Osteoblast (primary cell): ENCODE measurements at regions not wholly inside any gene's neighbourhood (a gene's known extent, or its start where the extent isn't known, plus 50 kb on each side); places are given as distances from the start of the nearest gene placed in this dataset.

Source experiments
- DNase-seq: peaks from one replicate; pipeline ENCODE4 v3.0.0; 2011; ENCODE audit warnings: low spot score, mixed read lengths; ENCODE audit not compliant: insufficient read length; ENCODE audit errors: missing footprints
- H2AFZ ChIP-seq: 2 replicates; pipeline ENCODE4 v1.6.0; 2011; ENCODE audit warnings: mild to moderate bottlenecking, low read length
- H3K27ac ChIP-seq: 2 replicates; pipeline ENCODE4 v1.5.1; 2011; ENCODE audit warnings: mild to moderate bottlenecking, low read depth, low read length, moderate library complexity
- H3K27me3 ChIP-seq: 2 replicates; pipeline ENCODE4 v1.6.0; 2012; ENCODE audit warnings: mild to moderate bottlenecking, control low read depth, inconsistent platforms, low read length, moderate library complexity; ENCODE audit not compliant: insufficient read depth
- H3K36me3 ChIP-seq: 2 replicates; pipeline ENCODE4 v1.5.1; 2011; ENCODE audit warnings: mild to moderate bottlenecking, low read length, control low read depth, moderate library complexity; ENCODE audit not compliant: insufficient read depth
- H3K4me1 ChIP-seq: 2 replicates; pipeline ENCODE4 v1.5.1; 2011; ENCODE audit warnings: mild to moderate bottlenecking, low read length, control low read depth, moderate library complexity; ENCODE audit not compliant: insufficient read depth
- H3K4me2 ChIP-seq: 2 replicates; pipeline ENCODE4 v1.6.0; 2011; ENCODE audit warnings: mild to moderate bottlenecking, low read length; ENCODE audit not compliant: insufficient read depth
- H3K4me3 ChIP-seq: fragments of 200-600 bp; sonication (generic); 3 replicates; pipeline ENCODE4 v1.5.1; 2012; ENCODE audit warnings: mild to moderate bottlenecking, low read length, inconsistent platforms; ENCODE audit not compliant: insufficient read depth
- H3K79me2 ChIP-seq: 2 replicates; pipeline ENCODE4 v1.6.0; 2012; ENCODE audit warnings: mild to moderate bottlenecking, low read length, control low read depth, inconsistent platforms; ENCODE audit not compliant: insufficient read depth
- H3K9me3 ChIP-seq: 2 replicates; pipeline ENCODE4 v1.5.1; 2011; ENCODE audit warnings: low read depth, low read length, control low read depth
- H4K20me1 ChIP-seq: 2 replicates; pipeline ENCODE4 v1.6.0; 2012; ENCODE audit warnings: mild to moderate bottlenecking, low read length, control low read depth; ENCODE audit not compliant: insufficient read depth
- TF ChIP-seq, protein P1 (sequence below): IDR thresholded peaks from 2 replicates; pipeline ENCODE4 v1.5.1; 2011; ENCODE audit warnings: mild to moderate bottlenecking, low read depth, low read length, moderate library complexity; ENCODE audit errors: extremely low read depth

DNA sequence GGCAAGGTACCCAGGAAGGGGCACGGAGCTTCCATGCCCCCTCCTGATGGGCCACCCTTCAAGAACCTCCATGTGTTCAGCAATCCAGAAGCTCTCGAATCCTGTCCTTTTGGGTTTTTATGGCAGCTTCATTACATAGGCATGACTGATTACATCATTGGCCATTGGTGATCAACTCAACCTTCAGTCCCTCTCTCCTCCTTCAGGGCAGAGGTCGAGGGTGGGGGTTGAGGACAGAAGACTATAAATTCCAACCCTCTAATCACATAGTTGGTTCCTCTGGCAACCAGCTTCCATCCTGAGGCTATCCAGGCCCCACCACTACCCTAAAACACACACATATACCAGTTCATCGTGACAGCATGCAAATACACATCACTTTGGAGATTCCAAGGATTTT, 135.7 kb downstream of the ZNF281 start:
- Histone ChIP-seq H3K4me1 (no peaks in the 10 kb centered on the region), H3K36me3 (no peaks in the 10 kb centered on the region), H2AFZ (no peak overlapping the region), H3K27me3 (no peaks in the 10 kb centered on the region), H3K9me3 (no peaks in the 10 kb centered on the region), H3K27ac (no peak overlapping the region), H4K20me1 (no peaks in the 10 kb centered on the region), H3K4me3 (no peak overlapping the region), H3K79me2 (no peaks in the 10 kb centered on the region), H3K4me2 (no peak overlapping the region)
- TF ChIP-seq, protein P1, sequence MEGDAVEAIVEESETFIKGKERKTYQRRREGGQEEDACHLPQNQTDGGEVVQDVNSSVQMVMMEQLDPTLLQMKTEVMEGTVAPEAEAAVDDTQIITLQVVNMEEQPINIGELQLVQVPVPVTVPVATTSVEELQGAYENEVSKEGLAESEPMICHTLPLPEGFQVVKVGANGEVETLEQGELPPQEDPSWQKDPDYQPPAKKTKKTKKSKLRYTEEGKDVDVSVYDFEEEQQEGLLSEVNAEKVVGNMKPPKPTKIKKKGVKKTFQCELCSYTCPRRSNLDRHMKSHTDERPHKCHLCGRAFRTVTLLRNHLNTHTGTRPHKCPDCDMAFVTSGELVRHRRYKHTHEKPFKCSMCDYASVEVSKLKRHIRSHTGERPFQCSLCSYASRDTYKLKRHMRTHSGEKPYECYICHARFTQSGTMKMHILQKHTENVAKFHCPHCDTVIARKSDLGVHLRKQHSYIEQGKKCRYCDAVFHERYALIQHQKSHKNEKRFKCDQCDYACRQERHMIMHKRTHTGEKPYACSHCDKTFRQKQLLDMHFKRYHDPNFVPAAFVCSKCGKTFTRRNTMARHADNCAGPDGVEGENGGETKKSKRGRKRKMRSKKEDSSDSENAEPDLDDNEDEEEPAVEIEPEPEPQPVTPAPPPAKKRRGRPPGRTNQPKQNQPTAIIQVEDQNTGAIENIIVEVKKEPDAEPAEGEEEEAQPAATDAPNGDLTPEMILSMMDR: no peak
- DNase-seq: no peak

DNA sequence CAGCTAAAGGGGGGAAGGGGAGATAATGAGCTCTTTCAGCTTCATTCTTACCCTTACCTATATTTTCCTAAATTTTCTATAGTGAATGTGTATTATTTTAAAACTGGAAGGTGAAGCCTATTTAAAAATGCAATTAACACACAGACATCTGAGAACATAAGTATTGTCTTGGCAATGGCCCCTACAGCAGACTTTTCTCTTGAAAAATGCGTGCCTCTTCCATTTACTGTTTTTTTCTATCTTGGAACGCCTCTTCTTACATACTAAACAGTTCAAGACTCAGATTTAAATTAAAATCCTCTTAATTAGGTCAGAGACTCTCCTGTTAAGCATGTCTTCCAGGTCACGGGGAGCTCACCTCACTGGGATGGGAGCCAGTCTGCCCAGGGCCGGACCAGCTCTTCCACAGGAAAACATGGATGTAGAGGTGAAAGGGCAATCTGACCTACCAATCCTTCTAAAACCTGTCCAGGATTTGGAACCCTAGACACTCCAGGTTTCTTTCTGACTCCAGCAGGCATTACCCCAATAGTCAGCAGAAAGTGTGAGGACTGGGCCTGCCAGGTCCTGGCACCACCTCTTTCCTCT, 137.3 kb downstream of the ZNF281 start:
- Histone ChIP-seq H3K4me3 (no peak overlapping the region), H2AFZ (no peak overlapping the region), H3K4me2 (no peak overlapping the region), H3K79me2 (no peaks in the 10 kb centered on the region), H3K36me3 (no peaks in the 10 kb centered on the region), H4K20me1 (no peaks in the 10 kb centered on the region), H3K4me1 (no peaks in the 10 kb centered on the region), H3K27me3 (no peaks in the 10 kb centered on the region), H3K27ac (no peak overlapping the region), H3K9me3 (no peaks in the 10 kb centered on the region)
- no peak for DNase-seq
- TF ChIP-seq, protein P1: no peak

DNA sequence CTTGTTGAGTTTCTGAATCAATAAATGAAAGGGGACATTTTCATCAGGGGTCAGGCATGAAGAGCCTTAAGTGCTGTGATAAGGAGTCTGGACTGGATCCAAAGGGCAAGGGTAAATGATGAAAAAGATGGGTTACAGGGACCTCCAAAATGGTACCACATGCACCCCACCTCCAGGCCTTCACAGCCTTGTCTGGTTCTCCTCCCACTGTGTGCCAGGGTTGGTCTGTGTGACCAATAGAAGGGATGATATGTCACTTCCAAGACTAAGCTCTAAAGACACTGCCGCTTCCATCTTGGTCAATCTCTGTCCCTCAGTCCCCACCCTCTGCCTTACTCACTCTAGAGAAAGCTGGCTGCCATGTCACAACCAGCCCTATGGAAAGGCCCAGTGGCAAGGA, 140.6 kb downstream of the ZNF281 start:
- no peaks in the 10 kb centered on the region for H3K79me2 ChIP-seq
- H3K9me3 ChIP-seq: no peaks in the 10 kb centered on the region
- H2AFZ ChIP-seq: no peak overlapping the region
- no peak for DNase-seq
- no peak overlapping the region for H3K4me3 ChIP-seq
- no peaks in the 10 kb centered on the region for H4K20me1 ChIP-seq
- H3K4me2 ChIP-seq: no peak overlapping the region
- no peaks in the 10 kb centered on the region for H3K27me3 ChIP-seq
- H3K36me3 ChIP-seq: no peaks in the 10 kb centered on the region
- TF ChIP-seq, protein P1: no peak
- H3K4me1 ChIP-seq: no peaks in the 10 kb centered on the region
- H3K27ac ChIP-seq: no peak overlapping the region

DNA sequence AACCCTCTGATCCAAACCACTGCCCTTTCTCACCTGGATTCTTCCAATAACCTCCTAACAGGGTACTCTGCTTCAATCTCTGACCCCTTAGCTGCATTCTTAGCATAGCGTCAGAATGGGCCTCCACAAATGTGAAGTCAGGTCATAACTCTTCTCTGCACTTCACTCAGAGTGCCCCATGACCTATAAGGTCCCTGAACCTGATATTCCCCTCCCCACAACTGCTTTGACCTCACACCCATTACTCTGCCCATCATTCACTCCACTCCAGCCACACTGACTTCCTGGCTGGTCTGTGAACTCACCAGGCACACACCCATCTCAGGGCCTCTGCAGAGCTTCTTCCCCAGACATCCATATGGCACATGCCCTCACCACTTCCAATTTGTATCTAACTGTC, 141.9 kb downstream of the ZNF281 start:
- H3K4me2 ChIP-seq: no peak overlapping the region
- no peaks in the 10 kb centered on the region for H3K36me3 ChIP-seq
- no peaks in the 10 kb centered on the region for H3K4me1 ChIP-seq
- TF ChIP-seq, protein P1: no peak
- no peak overlapping the region for H3K27ac ChIP-seq
- H4K20me1 ChIP-seq: no peaks in the 10 kb centered on the region
- no peaks in the 10 kb centered on the region for H3K27me3 ChIP-seq
- H3K79me2 ChIP-seq: no peaks in the 10 kb centered on the region
- no peak overlapping the region for H3K4me3 ChIP-seq
- no peak overlapping the region for H2AFZ ChIP-seq
- H3K9me3 ChIP-seq: no peaks in the 10 kb centered on the region
- no peak for DNase-seq
